Stomach (tissue), 8 donors: ENCODE measurements at regions not wholly inside any gene's neighbourhood (a gene's known extent, or its start where the extent isn't known, plus 50 kb on each side); places are given as distances from the start of the nearest gene placed in this dataset.

Experiments used
- DNase-seq, 2 donors: peaks; one replicate each; pipeline versions ENCODE4 v3.0.0 to v3.0.0-alpha.2; 2013 to 2019
- H3K27ac ChIP-seq, 5 donors: fragments of 200-600 bp in 4 of 5; sonication (generic) in 4 of 5; one replicate each; pipeline ENCODE4 v1.5.1; 2013 to 2019; ENCODE audit warnings: mild to moderate bottlenecking in 1 of 5, moderate library complexity in 1 of 5
- H3K27me3 ChIP-seq, 3 donors: fragments of 200-600 bp; sonication (generic); one replicate each; pipeline ENCODE4 v1.5.1; 2017 to 2019; ENCODE audit warnings: mixed run types in 1 of 3
- H3K36me3 ChIP-seq, 4 donors: fragments of 200-600 bp; sonication (generic); 1 replicate in 3 of 4; 2 replicates in 1 of 4; pipeline ENCODE4 v1.5.1; 2016 to 2019
- H3K4me1 ChIP-seq, 4 donors: fragments of 200-600 bp; sonication (generic); one replicate each; pipeline ENCODE4 v1.5.1; 2016 to 2019
- H3K4me3 ChIP-seq, 4 donors: fragments of 200-600 bp; sonication (generic) in 3 of 4; one replicate each; pipeline ENCODE4 v1.5.1; 2016 to 2019; ENCODE audit warnings: mild to moderate bottlenecking in 1 of 4
- H3K9me3 ChIP-seq, 4 donors: fragments of 200-600 bp; sonication (generic); one replicate each; pipeline ENCODE4 v1.5.1; 2016 to 2019
- EP300 ChIP-seq: sonication (generic); formaldehyde crosslinking; IDR thresholded peaks from one replicate; pipeline ENCODE4 v1.6.1; 2017; ENCODE audit warnings: antibody characterized with exemption
- POLR2A ChIP-seq, 4 donors: fragments of 450-650 bp; IDR thresholded peaks; one replicate each; pipeline ENCODE4 v1.6.1; 2016; ENCODE audit warnings: antibody characterized with exemption in 4 of 4, control low read depth in 2 of 4, mild to moderate bottlenecking in 1 of 4, moderate library complexity in 1 of 4
- POLR2AphosphoS5 ChIP-seq, 3 donors: sonication (generic); formaldehyde crosslinking; IDR thresholded peaks; one replicate each; pipeline ENCODE4 v1.6.1; 2016; ENCODE audit warnings: antibody characterized with exemption in 3 of 3
- WGBS, 5 donors: extraction: QIAGEN DNeasy Blood & Tissue Kit in 3 of 5; methylation state at CpG; one replicate each; pipeline versions ENCODE4 v1.1.5 to v1.1.7; 2013 to 2018; 5-methylcytosine and 5-hydroxymethylcytosine counted together
- intact Hi-C: fragments of 100-400 bp; cut with DNase I; formaldehyde crosslinking; loops from one replicate; pipeline ENCODE4 v1.15.1; 2023; ENCODE audit warnings: low total_unique reads
- TF ChIP-seq, protein P1 (sequence below), 7 experiments: fragments of 450-650 bp in 4 of 7; fragments of 200-600 bp in 3 of 7; sonication (generic) in 3 of 7; IDR thresholded peaks; one replicate each; pipeline ENCODE4 v1.5.1; 2016 to 2019; ENCODE audit warnings: antibody characterized with exemption in 7 of 7, control low read depth in 2 of 7, mild to moderate bottlenecking in 1 of 7
- donor health status: healthy with polysubstance abuse.
- donor health status: Bipolar disorder and iron deficiency.
- donor health status: healthy.

DNA sequence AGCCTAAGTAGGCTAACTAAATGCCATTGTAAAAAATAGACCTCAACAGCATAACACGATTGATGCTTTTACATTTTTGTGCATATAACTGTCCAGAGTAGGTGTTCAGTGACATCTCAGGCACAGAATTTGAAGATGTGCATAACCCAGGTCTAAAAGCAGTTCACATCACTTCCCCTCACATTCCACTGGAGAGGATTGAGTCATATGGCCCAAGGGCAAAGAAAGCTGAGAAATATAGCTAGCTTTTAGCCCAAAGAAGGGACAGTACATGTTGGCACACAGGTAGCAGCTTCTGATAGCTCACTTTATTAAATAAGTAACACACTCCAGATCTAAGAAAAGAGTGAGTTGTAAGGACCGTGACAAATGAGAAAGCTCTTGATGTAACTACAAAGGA lies 2259.5 kb upstream of the WWC1 start:
- no peak for DNase-seq
- TF ChIP-seq, protein P1, sequence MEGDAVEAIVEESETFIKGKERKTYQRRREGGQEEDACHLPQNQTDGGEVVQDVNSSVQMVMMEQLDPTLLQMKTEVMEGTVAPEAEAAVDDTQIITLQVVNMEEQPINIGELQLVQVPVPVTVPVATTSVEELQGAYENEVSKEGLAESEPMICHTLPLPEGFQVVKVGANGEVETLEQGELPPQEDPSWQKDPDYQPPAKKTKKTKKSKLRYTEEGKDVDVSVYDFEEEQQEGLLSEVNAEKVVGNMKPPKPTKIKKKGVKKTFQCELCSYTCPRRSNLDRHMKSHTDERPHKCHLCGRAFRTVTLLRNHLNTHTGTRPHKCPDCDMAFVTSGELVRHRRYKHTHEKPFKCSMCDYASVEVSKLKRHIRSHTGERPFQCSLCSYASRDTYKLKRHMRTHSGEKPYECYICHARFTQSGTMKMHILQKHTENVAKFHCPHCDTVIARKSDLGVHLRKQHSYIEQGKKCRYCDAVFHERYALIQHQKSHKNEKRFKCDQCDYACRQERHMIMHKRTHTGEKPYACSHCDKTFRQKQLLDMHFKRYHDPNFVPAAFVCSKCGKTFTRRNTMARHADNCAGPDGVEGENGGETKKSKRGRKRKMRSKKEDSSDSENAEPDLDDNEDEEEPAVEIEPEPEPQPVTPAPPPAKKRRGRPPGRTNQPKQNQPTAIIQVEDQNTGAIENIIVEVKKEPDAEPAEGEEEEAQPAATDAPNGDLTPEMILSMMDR (IDR thresholded peaks at IDR 0.05), result no peak
- no peak for TF ChIP-seq POLR2A (IDR thresholded peaks at IDR 0.05)
- no peak for TF ChIP-seq EP300
- no peak for TF ChIP-seq POLR2AphosphoS5 (IDR thresholded peaks at IDR 0.05)
- Histone ChIP-seq H3K27ac (no peak overlapping the region), H3K4me3 (no peak overlapping the region), H3K4me1 (no peaks in the 10 kb centered on the region), H3K27me3 (no peaks in the 10 kb centered on the region), H3K36me3 (no peaks in the 10 kb centered on the region), H3K9me3 (no peaks in the 10 kb centered on the region)
- intact Hi-C loops, result no loop called here
- 82 to 88% (median 83%) methylated on average over 2 of the region's 2 CpGs for WGBS, 5 donors

DNA sequence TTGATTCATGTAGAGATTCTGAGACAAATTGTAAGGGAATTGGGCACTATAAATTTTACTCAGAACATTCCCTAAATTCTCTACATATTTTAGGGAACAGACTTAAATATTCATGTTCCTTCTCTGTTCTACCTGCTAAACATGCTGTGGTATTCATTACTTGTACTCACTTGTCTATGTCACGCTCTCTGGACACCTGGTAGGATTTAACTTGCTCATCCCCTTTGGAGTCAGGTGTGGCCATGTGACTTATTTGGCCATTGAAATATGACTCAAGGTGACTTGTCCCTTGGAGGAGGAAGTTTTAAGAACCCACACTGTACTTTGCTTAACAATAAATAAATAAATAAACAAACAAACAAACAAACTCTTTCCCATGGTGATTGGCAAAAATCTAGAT lies 2258.8 kb upstream of the WWC1 start:
- no peak for TF ChIP-seq POLR2AphosphoS5 (IDR thresholded peaks at IDR 0.05)
- no peak for TF ChIP-seq POLR2A (IDR thresholded peaks at IDR 0.05)
- TF ChIP-seq, protein P1 (IDR thresholded peaks at IDR 0.05), result no peak
- TF ChIP-seq EP300, result no peak
- WGBS, 5 donors, result 79 to 89% (median 83%) methylated on average over 1 of the region's 1 CpG
- Histone ChIP-seq H3K27ac (no peak overlapping the region), H3K9me3 (no peaks in the 10 kb centered on the region), H3K4me1 (no peaks in the 10 kb centered on the region), H3K36me3 (no peaks in the 10 kb centered on the region), H3K27me3 (no peaks in the 10 kb centered on the region), H3K4me3 (no peak overlapping the region)
- intact Hi-C loops, result no loop called here
- DNase-seq, result no peak

DNA sequence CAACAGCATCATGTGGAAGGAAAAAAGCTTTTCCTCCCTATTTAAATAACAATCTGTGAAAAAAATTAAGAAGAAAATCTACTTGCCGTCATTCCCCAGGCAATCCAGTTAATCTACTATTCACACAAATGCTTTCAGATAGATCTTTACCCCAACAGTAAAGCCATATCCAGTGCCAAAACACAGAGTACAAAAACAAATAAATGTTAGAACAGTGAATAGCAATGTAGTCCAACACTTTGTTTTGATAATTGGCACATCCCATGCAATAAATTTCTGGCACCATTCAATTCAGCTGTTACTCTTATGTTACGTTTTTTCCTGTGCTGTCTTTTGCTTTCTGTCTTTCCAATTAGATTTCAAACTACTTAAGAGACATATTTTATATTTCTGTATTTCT lies 2245.5 kb upstream of the WWC1 start:
- DNase-seq, result no peak
- H3K4me3 ChIP-seq, result no peak overlapping the region
- H3K4me1 ChIP-seq, result no peaks in the 10 kb centered on the region
- no peak overlapping the region for H3K27ac ChIP-seq
- TF ChIP-seq POLR2A (IDR thresholded peaks at IDR 0.05) (no peak), POLR2AphosphoS5 (IDR thresholded peaks at IDR 0.05) (no peak), EP300 (no peak)
- TF ChIP-seq, protein P1 (IDR thresholded peaks at IDR 0.05), result no peak
- 62 to 77% (median 68%) methylated on average over 2 of the region's 2 CpGs for WGBS, 5 donors
- H3K9me3 ChIP-seq, result peaks cover 0 to 4% (median 0%) of the 10 kb centered on the region in 4 donors
- no peaks in the 10 kb centered on the region for H3K27me3 ChIP-seq
- H3K36me3 ChIP-seq, result no peaks in the 10 kb centered on the region
- intact Hi-C loops, result no loop called here

DNA sequence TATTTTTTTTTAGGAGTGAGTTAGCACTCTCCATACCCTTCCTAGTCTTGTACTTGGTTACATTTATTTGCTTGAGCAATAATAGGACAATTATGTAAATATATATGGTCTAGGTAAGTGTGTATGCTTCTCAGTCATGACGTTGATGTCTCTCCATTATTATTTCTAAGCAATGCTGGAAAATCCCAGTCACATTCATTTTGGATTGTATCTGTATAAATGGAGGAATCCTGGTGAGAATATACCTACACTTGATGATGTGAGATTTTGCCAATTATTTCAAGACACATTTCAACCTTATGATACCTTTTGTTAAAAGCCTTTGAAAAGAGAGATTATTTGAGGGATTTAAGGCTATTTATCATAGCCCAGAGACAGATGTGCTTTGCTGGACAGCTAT lies 2244.5 kb upstream of the WWC1 start:
- no peak for DNase-seq
- no peaks in the 10 kb centered on the region for H3K27me3 ChIP-seq
- no peaks in the 10 kb centered on the region for H3K36me3 ChIP-seq
- no peak overlapping the region for H3K4me3 ChIP-seq
- TF ChIP-seq, protein P1 (IDR thresholded peaks at IDR 0.05), result no peak
- TF ChIP-seq POLR2A (IDR thresholded peaks at IDR 0.05), result no peak
- no peak for TF ChIP-seq EP300
- TF ChIP-seq POLR2AphosphoS5 (IDR thresholded peaks at IDR 0.05), result no peak
- WGBS, 5 donors, result 52 to 66% (median 58%) methylated on average over 1 of the region's 1 CpG
- peaks cover 0 to 4% (median 0%) of the 10 kb centered on the region in 4 donors for H3K9me3 ChIP-seq
- no peak overlapping the region for H3K27ac ChIP-seq
- intact Hi-C loops, result no loop called here
- no peaks in the 10 kb centered on the region for H3K4me1 ChIP-seq
